Sciatic nerve (tissue), 2 donors: ENCODE measurements at regions not wholly inside any gene's neighbourhood (a gene's known extent, or its start where the extent isn't known, plus 50 kb on each side); places are given as distances from the start of the nearest gene placed in this dataset.

Experiments
- ATAC-seq: fragments of 200-7000 bp; cut with Tn5 transposase; one replicate; pipeline ENCODE4 v1.9.1; 2020; ENCODE audit warnings: mild to moderate bottlenecking, moderate library complexity
- DNase-seq: peaks from one replicate; pipeline ENCODE4 v3.0.0-alpha.2; 2020; ENCODE audit warnings: low spot score
- intact Hi-C: fragments of 100-400 bp; cut with DNase I; formaldehyde crosslinking; loops from one replicate; pipeline ENCODE4 v1.14.2; 2022
- donor health status: DM: no; HTN: no; CAD: no.
- donor health status: DM: no; HTN: no; CAD: no.

GRCh38 chr5:103620851-103621547, 58.4 kb upstream of the NUDT12 start:
- intact Hi-C loops = no loop called here
- DNase-seq (no peak), ATAC-seq (no peak)

DNA sequence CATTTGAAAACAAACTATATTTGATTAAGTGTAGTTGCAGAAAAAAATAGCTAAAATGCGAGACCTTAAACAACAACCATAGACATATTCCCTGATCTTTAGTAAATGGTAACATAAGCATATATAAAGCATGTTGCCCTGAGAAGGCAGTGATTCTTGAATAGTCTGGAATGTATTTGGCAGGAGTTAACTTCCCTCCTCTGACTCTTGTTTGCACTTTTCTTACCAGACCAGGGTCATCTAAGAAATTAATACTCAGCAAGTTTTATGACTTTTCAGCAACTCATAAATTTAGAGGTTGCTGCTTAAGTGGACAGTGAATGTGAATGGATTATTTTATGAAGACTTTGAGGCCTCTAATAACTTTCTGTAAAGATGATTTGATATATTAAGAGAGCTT, 55.3 kb upstream of the NUDT12 start:
- intact Hi-C loops = no loop called here
- DNase-seq (no peak), ATAC-seq (peak; percentile 30)

DNA sequence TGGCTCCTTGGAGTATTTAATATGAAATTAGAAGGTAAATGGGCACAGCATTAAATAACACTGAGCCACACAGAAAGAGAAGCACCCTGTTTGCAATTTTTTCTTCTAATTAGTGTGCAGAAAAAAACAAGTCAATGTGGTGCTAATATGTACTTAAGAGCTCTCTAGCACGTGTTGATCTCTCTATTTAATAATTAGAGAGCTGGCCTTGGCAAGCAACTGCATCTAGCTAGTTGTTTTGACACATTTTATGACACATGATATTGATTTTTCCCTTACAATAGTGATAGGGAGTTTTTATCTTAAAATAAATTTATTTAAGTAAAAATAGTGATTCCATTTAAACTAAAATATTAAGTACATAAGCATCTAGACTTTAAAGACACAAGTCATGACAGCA, 54.5 kb upstream of the NUDT12 start:
- ATAC-seq = no peak
- intact Hi-C loops = no loop called here
- DNase-seq = no peak

- ATAC-seq (no peak), DNase-seq (no peak)
- intact Hi-C loops = no loop called here
Measured at GRCh38 chr5:103612545-103612944, 50.0 kb upstream of the NUDT12 start.
